ENCODE measurements at regions not wholly inside any gene's neighbourhood (a gene's known extent, or its start where the extent isn't known, plus 50 kb on each side); places are given as distances from the start of the nearest gene placed in this dataset.

DNA sequence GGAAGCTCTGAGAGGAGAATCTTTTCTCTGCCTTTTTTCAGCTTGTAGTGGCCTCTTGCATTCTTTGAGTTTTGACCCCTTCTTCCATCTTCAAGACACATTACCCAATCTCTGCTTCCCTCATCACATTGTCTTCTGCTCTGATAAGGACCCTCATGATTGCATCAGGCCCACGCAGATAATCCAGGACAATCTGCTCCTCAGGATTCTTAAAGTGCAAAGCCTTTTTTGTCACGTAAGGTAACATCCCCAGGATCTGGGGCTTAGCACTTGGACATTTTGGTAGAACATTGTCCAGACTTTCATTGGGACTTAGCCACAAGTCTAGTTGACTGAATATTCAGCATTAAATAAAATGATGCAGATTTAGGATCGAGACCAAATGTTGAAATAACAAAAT is 521.2 kb downstream of the RMST start:
- Histone ChIP-seq H3K4me2 (ENCODE audit: control insufficient read depth, extremely low read depth, insufficient read depth, low read depth, low read length) (no peak overlapping the region), H3K9me1 (ENCODE audit: control insufficient read depth, extremely low read depth, insufficient read depth, low read length) (no peaks in the 10 kb centered on the region), H3K4me3 (ENCODE audit: control insufficient read depth in 2 of 3, extremely low read depth in 1 of 3, insufficient read depth in 2 of 3, low read depth in 1 of 3, low read length in 3 of 3) (no peak overlapping the region), H4K20me1 (ENCODE audit: control insufficient read depth, extremely low read depth, insufficient read depth, low read length) (no peaks in the 10 kb centered on the region), H3K27me3 (ENCODE audit: control insufficient read depth, extremely low read depth, insufficient read depth, low read length) (no peaks in the 10 kb centered on the region), H3K9ac (ENCODE audit: control insufficient read depth, extremely low read depth, insufficient read depth, low read length) (no peak overlapping the region), H3K4me1 (ENCODE audit: control insufficient read depth, extremely low read depth, insufficient read depth, low read length) (no peaks in the 10 kb centered on the region), H3K9me3 (ENCODE audit: control insufficient read depth, low read depth, low read length) (no peaks in the 10 kb centered on the region), H3K79me2 (ENCODE audit: control insufficient read depth, insufficient read depth, low read length) (no peaks in the 10 kb centered on the region), H2AFZ (ENCODE audit: control insufficient read depth, low read length) (no peak overlapping the region), H3K36me3 (ENCODE audit: control insufficient read depth in 2 of 2, extremely low read depth in 1 of 2, insufficient read depth in 2 of 2, low read length in 2 of 2) (no peaks in the 10 kb centered on the region), H3K27ac (ENCODE audit: control insufficient read depth, insufficient read depth, low read length) (no peak overlapping the region)
- no peak for TF ChIP-seq EZH2 (IDR thresholded peaks at IDR 0.05; ENCODE audit: low read length)
- TF ChIP-seq, protein P1, sequence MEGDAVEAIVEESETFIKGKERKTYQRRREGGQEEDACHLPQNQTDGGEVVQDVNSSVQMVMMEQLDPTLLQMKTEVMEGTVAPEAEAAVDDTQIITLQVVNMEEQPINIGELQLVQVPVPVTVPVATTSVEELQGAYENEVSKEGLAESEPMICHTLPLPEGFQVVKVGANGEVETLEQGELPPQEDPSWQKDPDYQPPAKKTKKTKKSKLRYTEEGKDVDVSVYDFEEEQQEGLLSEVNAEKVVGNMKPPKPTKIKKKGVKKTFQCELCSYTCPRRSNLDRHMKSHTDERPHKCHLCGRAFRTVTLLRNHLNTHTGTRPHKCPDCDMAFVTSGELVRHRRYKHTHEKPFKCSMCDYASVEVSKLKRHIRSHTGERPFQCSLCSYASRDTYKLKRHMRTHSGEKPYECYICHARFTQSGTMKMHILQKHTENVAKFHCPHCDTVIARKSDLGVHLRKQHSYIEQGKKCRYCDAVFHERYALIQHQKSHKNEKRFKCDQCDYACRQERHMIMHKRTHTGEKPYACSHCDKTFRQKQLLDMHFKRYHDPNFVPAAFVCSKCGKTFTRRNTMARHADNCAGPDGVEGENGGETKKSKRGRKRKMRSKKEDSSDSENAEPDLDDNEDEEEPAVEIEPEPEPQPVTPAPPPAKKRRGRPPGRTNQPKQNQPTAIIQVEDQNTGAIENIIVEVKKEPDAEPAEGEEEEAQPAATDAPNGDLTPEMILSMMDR (optimal IDR thresholded peaks at IDR 0.05 in 1 of 3, IDR thresholded peaks at IDR 0.05 in 1 of 3, conservative IDR thresholded peaks at IDR 0.05 in 1 of 3; ENCODE audit: extremely low read depth in 1 of 3, insufficient read depth in 2 of 3, low read length in 3 of 3), result no peak
- FAIRE-seq (no peak), DNase-seq (ENCODE audit: low read depth, low spot score) (no peak)
- dilution Hi-C loops (cut with MboI; ENCODE audit: extremely low pct_ligation_motif_present, low sequenced_read_pairs), result no loop called here

DNA sequence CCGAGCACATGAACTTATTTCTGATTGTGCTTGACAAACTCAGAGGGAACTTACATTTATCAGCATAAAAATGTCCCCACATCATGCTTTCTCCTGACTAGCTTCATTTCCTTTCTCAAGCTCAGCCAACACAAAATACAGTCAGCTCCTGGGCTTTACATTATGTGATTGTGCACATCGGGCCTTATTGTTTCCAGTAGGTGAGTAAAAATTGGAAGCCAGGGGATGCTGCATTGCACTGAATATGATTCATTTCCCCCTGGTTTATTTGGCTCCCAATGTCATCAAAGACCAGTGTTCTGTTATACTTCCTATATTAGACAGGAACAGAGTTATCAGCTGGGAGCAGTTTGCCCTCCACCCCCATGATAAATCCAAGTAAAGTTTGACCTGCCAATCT is 521.8 kb downstream of the RMST start:
- Histone ChIP-seq H3K27ac (ENCODE audit: control insufficient read depth, insufficient read depth, low read length) (no peak overlapping the region), H3K36me3 (ENCODE audit: control insufficient read depth in 2 of 2, extremely low read depth in 1 of 2, insufficient read depth in 2 of 2, low read length in 2 of 2) (no peaks in the 10 kb centered on the region), H3K4me1 (ENCODE audit: control insufficient read depth, extremely low read depth, insufficient read depth, low read length) (no peaks in the 10 kb centered on the region), H3K9ac (ENCODE audit: control insufficient read depth, extremely low read depth, insufficient read depth, low read length) (no peak overlapping the region), H4K20me1 (ENCODE audit: control insufficient read depth, extremely low read depth, insufficient read depth, low read length) (no peaks in the 10 kb centered on the region), H3K4me3 (ENCODE audit: control insufficient read depth in 2 of 3, extremely low read depth in 1 of 3, insufficient read depth in 2 of 3, low read depth in 1 of 3, low read length in 3 of 3) (no peak overlapping the region), H3K27me3 (ENCODE audit: control insufficient read depth, extremely low read depth, insufficient read depth, low read length) (no peaks in the 10 kb centered on the region), H3K4me2 (ENCODE audit: control insufficient read depth, extremely low read depth, insufficient read depth, low read depth, low read length) (no peak overlapping the region), H3K9me3 (ENCODE audit: control insufficient read depth, low read depth, low read length) (no peaks in the 10 kb centered on the region), H3K79me2 (ENCODE audit: control insufficient read depth, insufficient read depth, low read length) (no peaks in the 10 kb centered on the region), H3K9me1 (ENCODE audit: control insufficient read depth, extremely low read depth, insufficient read depth, low read length) (no peaks in the 10 kb centered on the region), H2AFZ (ENCODE audit: control insufficient read depth, low read length) (no peak overlapping the region)
- dilution Hi-C loops (cut with MboI; ENCODE audit: extremely low pct_ligation_motif_present, low sequenced_read_pairs), result no loop called here
- DNase-seq (ENCODE audit: low read depth, low spot score) (no peak), FAIRE-seq (no peak)
- no peak for TF ChIP-seq EZH2 (IDR thresholded peaks at IDR 0.05; ENCODE audit: low read length)
- TF ChIP-seq, protein P1 (optimal IDR thresholded peaks at IDR 0.05 in 1 of 3, IDR thresholded peaks at IDR 0.05 in 1 of 3, conservative IDR thresholded peaks at IDR 0.05 in 1 of 3; ENCODE audit: extremely low read depth in 1 of 3, insufficient read depth in 2 of 3, low read length in 3 of 3), result no peak

All from keratinocyte (primary cell).